Right cardiac atrium (tissue), 5 donors: ENCODE measurements at regions not wholly inside any gene's neighbourhood (a gene's known extent, or its start where the extent isn't known, plus 50 kb on each side); places are given as distances from the start of the nearest gene placed in this dataset.

Source experiments
- ATAC-seq, 2 donors: fragments of 200-7000 bp; cut with Tn5 transposase; one replicate each; pipeline versions ENCODE4 v1.8.0 to v1.9.1; 2020; ENCODE audit warnings: moderate library complexity in 2 of 2, mild to moderate bottlenecking in 1 of 2
- DNase-seq, 3 donors: peaks; one replicate each; pipeline ENCODE4 v3.0.0-alpha.2; 2020
- H3K27ac ChIP-seq: one replicate; pipeline ENCODE4 v1.5.1; 2013; ENCODE audit warnings: mild to moderate bottlenecking, low read length, control low read depth, moderate library complexity
- H3K27me3 ChIP-seq: one replicate; pipeline ENCODE4 v1.6.1; 2013; ENCODE audit not compliant: control insufficient read depth, insufficient read depth
- H3K4me1 ChIP-seq: one replicate; pipeline ENCODE4 v1.6.1; 2013; ENCODE audit warnings: low read length; ENCODE audit not compliant: control insufficient read depth, insufficient read depth
- H3K4me3 ChIP-seq: one replicate; pipeline ENCODE4 v1.5.1; 2013; ENCODE audit warnings: low read length, control low read depth
- H3K9me3 ChIP-seq: one replicate; pipeline ENCODE4 v1.6.1; 2013; ENCODE audit warnings: low read length; ENCODE audit not compliant: control insufficient read depth
- WGBS: extraction: QIAGEN DNeasy Blood & Tissue Kit; methylation state at CpG from one replicate; pipeline ENCODE4 v1.1.7; 2013; 5-methylcytosine and 5-hydroxymethylcytosine counted together
- intact Hi-C, 4 donors: fragments of 100-400 bp; cut with DNase I; formaldehyde crosslinking; loops; one replicate each; pipeline versions ENCODE4 v1.11.0 to v1.14.0; 2022 to 2023
- donor health status: healthy with polysubstance abuse.
- donor health status: DM: no; HTN: yes; CAD: no.
- donor health status: DM: no; HTN: no; CAD: no.
- donor health status: DM: no; HTN: yes; CAD: no; lungs with severe emphysema.
- donor health status: DM: yes; HTN: yes; CAD: no.

DNA sequence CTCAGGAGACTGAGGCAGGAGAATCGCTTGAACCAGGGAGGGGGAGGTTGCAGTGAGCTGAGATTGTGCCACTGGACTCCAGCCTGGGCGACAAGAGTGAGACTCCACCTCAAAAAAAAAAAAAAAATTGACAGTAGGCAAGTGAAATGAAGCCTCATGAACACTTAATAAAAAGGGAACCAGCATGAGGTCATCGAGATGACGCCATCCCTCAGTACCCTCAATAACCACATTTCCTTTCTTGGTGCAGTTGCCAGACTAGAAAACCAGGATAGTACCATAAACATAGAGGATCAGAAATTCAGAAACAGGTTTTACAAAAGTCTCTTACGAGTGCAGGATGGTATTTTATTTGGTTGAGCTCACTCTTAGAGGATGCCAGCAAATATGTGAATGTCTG lies 584.1 kb downstream of the MAFB start:
- no peak for DNase-seq
- H3K9me3 ChIP-seq, result no peaks in the 10 kb centered on the region
- WGBS, result 83% methylated on average over 5 of the region's 5 CpGs

DNA sequence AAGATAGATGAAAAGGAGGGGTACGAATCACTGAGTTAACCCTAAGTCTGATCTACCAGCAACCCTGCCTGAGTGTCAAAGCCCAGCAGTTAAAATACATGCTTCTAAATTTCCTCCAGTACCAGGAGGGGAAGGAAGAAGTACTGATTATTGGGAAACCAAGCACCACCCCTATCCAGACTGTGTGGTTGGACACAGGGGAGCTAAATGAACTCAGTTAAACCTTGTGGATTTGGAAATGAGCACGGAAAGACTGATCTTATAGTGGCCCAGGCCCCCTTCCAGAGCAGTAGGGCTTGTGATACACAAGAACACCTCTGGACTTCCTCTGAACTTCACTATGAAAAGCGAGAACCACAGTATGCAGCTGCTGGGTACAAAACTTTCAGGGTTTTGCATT lies 585.6 kb downstream of the MAFB start:
- Histone ChIP-seq H3K4me1 (no peaks in the 10 kb centered on the region), H3K9me3 (no peaks in the 10 kb centered on the region), H3K27me3 (no peaks in the 10 kb centered on the region), H3K27ac (no peak overlapping the region), H3K4me3 (no peak overlapping the region)
- 83% methylated on average over 3 of the region's 3 CpGs for WGBS
- intact Hi-C loops, result no loop called here
- ATAC-seq (no peak), DNase-seq (no peak)

More for the DNA sequence above, 584.1 kb downstream of the MAFB start:
- ATAC-seq, result no peak
- H3K4me1 ChIP-seq, result no peaks in the 10 kb centered on the region
- no peak overlapping the region for H3K4me3 ChIP-seq
- intact Hi-C loops, result no loop called here
- H3K27me3 ChIP-seq, result no peaks in the 10 kb centered on the region
- H3K27ac ChIP-seq, result no peak overlapping the region

DNA sequence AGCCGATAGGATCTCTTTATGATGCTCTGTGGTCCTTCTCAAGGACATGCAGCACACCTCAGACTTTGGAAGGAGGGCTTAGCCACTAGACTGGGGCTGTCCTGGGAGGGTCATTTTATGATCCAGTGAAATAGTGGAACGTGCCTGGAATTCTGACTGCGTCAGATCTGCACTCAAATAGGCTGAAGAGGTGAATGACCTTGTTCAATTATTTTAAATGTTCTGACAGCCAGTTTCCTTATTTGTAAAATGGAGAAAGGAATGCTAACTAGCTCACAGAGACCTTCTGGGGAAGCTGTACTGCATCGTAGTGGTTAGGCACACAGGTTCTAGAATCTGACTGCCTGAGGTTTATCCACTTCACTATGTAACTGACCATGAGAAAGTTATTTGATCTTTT lies 587.5 kb downstream of the MAFB start:
- intact Hi-C loops, result no loop called here
- ATAC-seq (no peak), DNase-seq (no peak)
- no peaks in the 10 kb centered on the region for H3K27me3 ChIP-seq
- no peaks in the 10 kb centered on the region for H3K4me1 ChIP-seq
- H3K4me3 ChIP-seq, result no peak overlapping the region
- 79% methylated on average over 4 of the region's 4 CpGs for WGBS
- H3K9me3 ChIP-seq, result no peaks in the 10 kb centered on the region
- no peak overlapping the region for H3K27ac ChIP-seq

DNA sequence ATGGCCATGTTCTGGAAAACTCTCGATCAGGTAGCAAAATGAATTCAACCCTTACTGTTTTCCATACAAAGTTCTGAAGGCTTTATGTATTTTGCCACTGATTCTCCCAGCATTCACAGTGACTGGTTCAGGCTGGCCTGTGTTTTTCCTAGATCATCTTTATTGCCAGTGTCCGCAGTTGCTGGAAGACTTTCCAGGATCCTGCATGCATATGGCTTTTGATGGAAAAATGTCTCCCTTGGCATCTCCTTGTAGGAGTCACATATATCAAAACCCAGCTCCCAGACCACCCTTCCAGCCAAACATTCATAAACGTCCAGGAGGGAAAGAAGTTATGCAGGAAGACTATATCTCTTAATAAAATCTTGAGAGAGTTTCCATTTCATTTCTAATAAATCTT lies 588.8 kb downstream of the MAFB start:
- Histone ChIP-seq H3K4me1 (no peaks in the 10 kb centered on the region), H3K27ac (no peak overlapping the region), H3K27me3 (no peaks in the 10 kb centered on the region), H3K9me3 (no peaks in the 10 kb centered on the region), H3K4me3 (no peak overlapping the region)
- WGBS, result 75% methylated on average over 3 of the region's 3 CpGs
- intact Hi-C loops, result no loop called here
- no peak for DNase-seq
- ATAC-seq, result no peak

DNA sequence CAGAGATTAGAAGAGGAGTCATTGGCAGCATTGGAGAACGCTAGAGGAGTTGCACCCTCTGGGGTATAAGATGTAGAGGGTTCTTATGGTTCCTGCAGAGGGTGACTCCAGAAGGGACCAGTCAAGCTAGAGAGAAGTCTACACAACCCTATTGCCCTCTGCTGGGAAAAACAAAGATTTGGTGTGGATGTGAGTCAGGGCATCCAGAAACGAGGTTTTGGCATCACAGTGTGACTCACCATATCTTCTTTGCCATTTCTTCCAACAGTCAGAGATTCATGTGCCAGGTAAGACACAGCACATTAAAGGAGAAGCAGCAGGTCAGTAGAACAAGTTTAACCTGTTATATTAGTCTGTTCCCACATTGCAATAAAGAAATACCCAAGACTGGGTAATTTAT lies 598.8 kb downstream of the MAFB start:
- ATAC-seq (no peak), DNase-seq (no peak)
- H3K27me3 ChIP-seq, result no peaks in the 10 kb centered on the region
- no peaks in the 10 kb centered on the region for H3K4me1 ChIP-seq
- intact Hi-C loops, result no loop called here
- no peak overlapping the region for H3K4me3 ChIP-seq
- H3K9me3 ChIP-seq, result no peaks in the 10 kb centered on the region
- no peak overlapping the region for H3K27ac ChIP-seq
- WGBS, result 40% methylated on average over 2 of the region's 2 CpGs

DNA sequence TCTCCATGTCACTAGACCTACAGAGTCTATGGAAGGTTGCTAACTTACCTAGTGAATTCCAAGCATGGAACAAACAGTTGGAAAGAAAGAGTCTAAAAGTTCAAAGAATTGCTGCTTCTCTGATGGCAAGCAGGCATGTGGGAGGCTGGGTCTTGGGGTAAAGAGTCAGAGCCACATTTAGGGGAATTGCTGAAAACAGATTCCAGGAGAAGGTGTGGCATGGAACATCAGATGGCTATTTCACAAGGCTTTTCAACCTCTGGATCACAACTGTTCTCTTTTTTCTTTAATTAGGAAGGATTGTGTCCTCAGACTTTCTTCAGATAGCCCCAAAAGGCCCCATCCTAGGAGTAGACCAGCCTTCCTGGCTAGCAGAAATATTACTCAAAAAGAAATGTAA lies 601.5 kb downstream of the MAFB start:
- Histone ChIP-seq H3K4me1 (no peaks in the 10 kb centered on the region), H3K27me3 (no peaks in the 10 kb centered on the region), H3K27ac (no peak overlapping the region), H3K4me3 (no peak overlapping the region), H3K9me3 (no peaks in the 10 kb centered on the region)
- no peak for ATAC-seq
- DNase-seq, result no peak
- intact Hi-C loops, result no loop called here

DNA sequence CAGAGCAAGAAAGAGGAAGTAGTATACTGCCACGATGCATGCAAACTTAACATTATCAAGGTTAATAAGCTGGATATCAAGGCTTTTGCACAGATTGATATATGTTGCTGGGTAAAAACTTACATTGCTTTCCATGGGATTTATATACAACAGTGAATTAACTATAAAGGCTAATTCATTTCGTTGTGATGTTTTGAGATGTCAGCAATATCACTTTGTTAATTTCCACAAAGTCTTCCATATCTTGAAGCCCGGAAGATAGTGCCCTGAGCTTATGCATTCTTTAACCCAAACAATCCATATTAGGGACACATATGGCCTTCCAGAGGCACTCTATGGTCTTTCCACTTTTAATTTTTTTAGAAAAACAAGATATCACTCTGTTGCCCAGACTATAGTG lies 603.5 kb downstream of the MAFB start:
- DNase-seq, result no peak
- no peak for ATAC-seq
- 76% methylated on average over 3 of the region's 3 CpGs for WGBS
- Histone ChIP-seq H3K9me3 (no peaks in the 10 kb centered on the region), H3K27ac (no peak overlapping the region), H3K27me3 (no peaks in the 10 kb centered on the region), H3K4me1 (no peaks in the 10 kb centered on the region), H3K4me3 (no peak overlapping the region)
- intact Hi-C loops, result no loop called here

DNA sequence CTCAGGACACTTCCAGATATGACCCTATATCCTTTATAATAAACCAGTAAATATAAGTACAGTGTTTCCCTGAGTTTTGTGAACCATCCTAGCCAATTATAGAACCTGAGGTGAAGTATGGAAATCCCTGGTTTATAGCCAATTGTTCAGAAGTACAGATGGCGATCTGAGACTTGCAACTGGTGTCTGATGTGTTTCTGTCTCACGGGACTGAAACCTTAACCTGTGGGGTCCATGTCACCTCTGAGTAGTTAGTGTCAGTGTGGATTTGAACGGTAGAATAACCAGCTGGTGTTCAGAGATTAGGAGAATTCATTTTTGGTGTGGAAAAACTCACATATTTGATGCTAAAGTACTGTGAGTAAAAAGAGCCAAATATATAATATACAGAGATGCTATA lies 606.6 kb downstream of the MAFB start:
- H3K4me3 ChIP-seq, result no peak overlapping the region
- no peak for ATAC-seq
- H3K27ac ChIP-seq, result no peak overlapping the region
- 86% methylated on average over 3 of the region's 3 CpGs for WGBS
- intact Hi-C loops, result no loop called here
- no peak for DNase-seq
- no peaks in the 10 kb centered on the region for H3K9me3 ChIP-seq
- H3K27me3 ChIP-seq, result no peaks in the 10 kb centered on the region
- no peaks in the 10 kb centered on the region for H3K4me1 ChIP-seq

DNA sequence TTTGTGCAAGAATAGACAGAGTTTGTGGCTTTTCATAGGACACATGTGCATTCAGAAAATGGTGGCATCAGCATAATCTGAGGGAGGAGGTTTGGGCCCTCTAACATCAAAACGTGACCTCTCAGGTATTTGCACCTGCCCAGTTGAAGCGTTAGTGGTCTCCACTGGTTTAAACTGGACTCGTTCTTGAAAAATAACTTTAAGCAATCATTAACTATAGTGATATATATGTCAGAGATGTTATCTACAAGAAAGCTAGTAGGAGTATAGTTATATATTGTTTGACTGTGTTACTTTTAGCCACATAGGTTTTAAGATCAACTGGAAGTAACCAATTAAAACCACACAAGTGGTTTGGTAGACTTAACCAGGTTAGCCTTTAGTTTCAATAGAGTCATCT lies 607.4 kb downstream of the MAFB start:
- Histone ChIP-seq H3K4me1 (no peaks in the 10 kb centered on the region), H3K9me3 (no peaks in the 10 kb centered on the region), H3K27me3 (no peaks in the 10 kb centered on the region), H3K4me3 (no peak overlapping the region), H3K27ac (no peak overlapping the region)
- no peak for ATAC-seq
- intact Hi-C loops, result no loop called here
- 74% methylated on average over 3 of the region's 3 CpGs for WGBS
- no peak for DNase-seq

DNA sequence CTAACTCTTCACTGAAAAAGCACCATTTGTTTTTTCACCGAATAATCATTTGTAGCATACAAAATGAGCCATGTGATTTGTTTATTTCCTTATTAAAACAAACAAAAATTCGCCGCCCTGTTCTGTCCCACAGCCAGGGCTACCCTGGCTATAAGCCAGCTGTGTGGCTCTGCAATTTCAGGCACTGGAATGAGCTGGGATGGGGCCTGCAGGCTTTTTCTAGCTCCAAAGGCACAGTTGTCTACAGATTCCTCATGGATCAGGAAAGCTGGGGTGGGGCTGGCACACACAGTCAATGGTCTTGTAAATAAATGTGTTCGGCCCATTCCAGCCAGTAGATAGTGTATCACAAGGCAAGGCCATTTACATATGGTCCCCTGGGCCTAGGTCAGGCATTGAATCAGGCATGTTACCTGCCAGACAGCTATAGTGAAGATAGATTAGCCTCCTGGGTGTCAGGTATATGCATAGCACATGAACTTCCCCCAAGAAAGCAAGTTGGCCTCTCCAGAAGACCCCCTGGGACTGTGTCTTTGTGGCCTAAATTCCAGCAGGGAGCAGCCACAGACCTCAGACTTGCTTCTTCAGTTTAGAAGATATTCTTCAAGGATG lies 608.9 kb downstream of the MAFB start:
- Histone ChIP-seq H3K27ac (no peak overlapping the region), H3K4me1 (no peaks in the 10 kb centered on the region), H3K4me3 (no peak overlapping the region), H3K9me3 (no peaks in the 10 kb centered on the region), H3K27me3 (no peaks in the 10 kb centered on the region)
- DNase-seq (peak in 2 of 3 donors; percentile 49 to 55), ATAC-seq (no peak)
- 41% methylated on average over 4 of the region's 4 CpGs for whole genome bisulfite sequencing
- intact Hi-C loops, result no loop called here

DNA sequence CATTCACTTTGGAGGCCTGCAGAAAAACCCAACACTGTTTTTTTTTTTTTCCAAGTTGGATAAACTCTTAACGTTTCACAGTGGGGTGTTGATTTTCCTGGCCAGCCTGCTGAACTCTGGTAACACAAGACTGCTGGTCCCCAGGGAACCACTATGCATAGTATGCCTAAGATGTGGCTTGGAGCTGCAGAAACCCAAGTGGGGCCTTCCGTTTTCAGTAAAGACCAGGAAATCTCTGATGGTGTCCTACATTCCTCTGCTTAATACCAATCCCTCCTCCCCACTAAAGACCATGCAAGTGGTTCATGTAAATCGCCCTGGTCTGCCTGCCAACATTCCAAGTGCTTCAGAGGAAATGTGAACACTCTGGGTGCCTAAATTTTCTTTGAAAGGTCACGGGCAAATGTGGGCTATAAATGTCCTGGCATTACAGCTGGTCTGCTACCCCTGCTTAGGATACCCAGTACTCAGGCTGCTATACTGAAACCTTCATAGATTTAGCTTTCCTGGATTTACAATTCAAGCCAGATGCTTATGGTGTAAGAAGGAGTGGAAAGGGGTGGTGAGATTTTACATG lies 615.4 kb downstream of the MAFB start:
- Histone ChIP-seq H3K4me3 (no peak overlapping the region), H3K27me3 (no peaks in the 10 kb centered on the region), H3K4me1 (peaks cover 3% of the 10 kb centered on the region), H3K27ac (no peak overlapping the region), H3K9me3 (no peaks in the 10 kb centered on the region)
- WGBS, result 17% methylated on average over 4 of the region's 4 CpGs
- ATAC-seq (no peak), DNase-seq (peak in 1 of 3 donors; percentile 39)
- intact Hi-C loops, result no loop called here

DNA sequence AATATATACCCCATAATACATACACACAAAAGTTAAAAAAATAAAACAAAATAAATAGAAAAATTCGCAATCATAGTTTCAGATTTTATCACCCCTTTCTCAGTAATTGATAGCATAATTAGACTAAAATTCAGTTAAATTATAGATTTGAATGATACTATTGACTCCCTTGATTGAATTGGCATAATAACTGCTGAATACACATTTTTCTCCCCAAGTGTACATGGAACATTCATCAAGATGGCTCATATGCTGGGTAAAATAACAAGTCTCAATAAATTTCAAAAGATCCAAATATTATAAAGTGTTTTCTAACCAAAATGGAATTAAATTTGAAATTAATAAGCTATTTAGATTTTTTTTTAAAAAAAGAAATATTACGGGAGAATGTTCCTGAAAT lies 616.1 kb downstream of the MAFB start:
- peaks cover 3% of the 10 kb centered on the region for H3K4me1 ChIP-seq
- no peak for DNase-seq
- intact Hi-C loops, result no loop called here
- H3K4me3 ChIP-seq, result no peak overlapping the region
- H3K27ac ChIP-seq, result no peak overlapping the region
- no peak for ATAC-seq
- WGBS, result 90% methylated on average over 2 of the region's 2 CpGs
- no peaks in the 10 kb centered on the region for H3K27me3 ChIP-seq
- no peaks in the 10 kb centered on the region for H3K9me3 ChIP-seq
